Right lobe of liver (tissue), 4 donors: ENCODE measurements at regions not wholly inside any gene's neighbourhood (a gene's known extent, or its start where the extent isn't known, plus 50 kb on each side); places are given as distances from the start of the nearest gene placed in this dataset.

ENCODE experiments used
- POLR2A ChIP-seq: fragments of 450-650 bp; IDR thresholded peaks from one replicate; pipeline ENCODE4 v1.6.1; 2017; ENCODE audit warnings: antibody characterized with exemption, mild to moderate bottlenecking
- TF ChIP-seq, protein P1 (sequence below), 4 donors: fragments of 200-600 bp in 3 of 4; fragments of 450-650 bp in 1 of 4; IDR thresholded peaks; one replicate each; pipeline versions ENCODE4 v1.5.1 to v1.8.0; 2016 to 2022; ENCODE audit warnings: antibody characterized with exemption in 4 of 4, mild to moderate bottlenecking in 2 of 4
- donor health status: DM: no; HTN: no; CAD: no.
- donor health status: DM: no; HTN: no; CAD: no.
- donor health status: DM: no; HTN: yes; CAD: no.

DNA sequence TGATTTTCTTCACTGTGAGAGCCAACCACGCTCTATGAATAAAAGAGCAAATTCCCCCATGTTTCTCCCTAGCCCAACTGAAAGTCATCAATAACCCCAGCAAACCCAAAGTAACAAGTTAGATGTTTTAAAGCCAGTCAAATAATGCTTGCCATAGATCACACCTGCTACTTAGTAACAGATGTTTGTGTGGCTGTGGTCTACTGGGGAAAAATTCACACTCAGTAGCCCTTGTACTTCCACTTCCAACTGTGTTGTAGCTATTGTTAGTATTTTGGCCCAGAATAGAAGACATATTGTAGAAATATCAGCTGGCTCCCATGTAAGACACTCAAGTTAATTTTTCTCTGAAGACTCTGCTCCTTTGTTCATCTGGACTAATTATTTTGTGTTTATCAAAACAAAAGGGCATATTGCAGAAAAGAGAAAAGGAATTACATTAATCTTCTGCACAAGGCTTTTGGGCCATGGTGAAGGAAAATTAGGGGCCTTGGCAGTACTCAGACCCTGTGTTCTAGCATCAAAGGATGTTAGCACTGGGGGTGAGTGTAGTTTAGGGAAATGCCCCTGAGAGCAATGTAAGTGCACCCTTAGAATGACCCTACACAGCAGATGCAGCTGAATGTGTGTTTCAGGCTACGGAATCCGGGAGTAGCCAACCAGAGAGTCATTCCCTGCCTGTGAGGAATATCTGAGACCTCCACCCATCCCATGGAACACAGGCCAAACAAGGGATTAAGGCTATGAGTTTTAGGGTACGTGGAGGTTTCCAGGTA lies 521.9 kb downstream of the EPHA4 start:
- TF ChIP-seq POLR2A = no peak
- TF ChIP-seq, protein P1, sequence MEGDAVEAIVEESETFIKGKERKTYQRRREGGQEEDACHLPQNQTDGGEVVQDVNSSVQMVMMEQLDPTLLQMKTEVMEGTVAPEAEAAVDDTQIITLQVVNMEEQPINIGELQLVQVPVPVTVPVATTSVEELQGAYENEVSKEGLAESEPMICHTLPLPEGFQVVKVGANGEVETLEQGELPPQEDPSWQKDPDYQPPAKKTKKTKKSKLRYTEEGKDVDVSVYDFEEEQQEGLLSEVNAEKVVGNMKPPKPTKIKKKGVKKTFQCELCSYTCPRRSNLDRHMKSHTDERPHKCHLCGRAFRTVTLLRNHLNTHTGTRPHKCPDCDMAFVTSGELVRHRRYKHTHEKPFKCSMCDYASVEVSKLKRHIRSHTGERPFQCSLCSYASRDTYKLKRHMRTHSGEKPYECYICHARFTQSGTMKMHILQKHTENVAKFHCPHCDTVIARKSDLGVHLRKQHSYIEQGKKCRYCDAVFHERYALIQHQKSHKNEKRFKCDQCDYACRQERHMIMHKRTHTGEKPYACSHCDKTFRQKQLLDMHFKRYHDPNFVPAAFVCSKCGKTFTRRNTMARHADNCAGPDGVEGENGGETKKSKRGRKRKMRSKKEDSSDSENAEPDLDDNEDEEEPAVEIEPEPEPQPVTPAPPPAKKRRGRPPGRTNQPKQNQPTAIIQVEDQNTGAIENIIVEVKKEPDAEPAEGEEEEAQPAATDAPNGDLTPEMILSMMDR (IDR thresholded peaks at IDR 0.05) = no peak
